Osteocyte (in vitro differentiated cells): ENCODE measurements at regions not wholly inside any gene's neighbourhood (a gene's known extent, or its start where the extent isn't known, plus 50 kb on each side); places are given as distances from the start of the nearest gene placed in this dataset.

Experiments
- DNase-seq: peaks from one replicate; pipeline ENCODE4 v3.0.0; 2021; ENCODE audit warnings: mixed read lengths; ENCODE audit not compliant: unreplicated experiment; ENCODE audit errors: extremely low spot score
- H3K27ac Mint-ChIP-seq: one replicate; pipeline ENCODE4 v1.8.0; 2021; ENCODE audit warnings: mild to moderate bottlenecking, mixed read lengths; ENCODE audit not compliant: unreplicated experiment
- H3K27me3 Mint-ChIP-seq: one replicate; pipeline ENCODE4 v1.8.0; 2021; ENCODE audit warnings: mixed read lengths; ENCODE audit not compliant: unreplicated experiment
- H3K36me3 Mint-ChIP-seq: one replicate; pipeline ENCODE4 v1.8.0; 2021; ENCODE audit warnings: mixed read lengths; ENCODE audit not compliant: unreplicated experiment
- H3K4me1 Mint-ChIP-seq: one replicate; pipeline ENCODE4 v1.8.0; 2021; ENCODE audit warnings: mixed read lengths; ENCODE audit not compliant: unreplicated experiment
- H3K4me3 Mint-ChIP-seq: one replicate; pipeline ENCODE4 v1.8.0; 2021; ENCODE audit warnings: mild to moderate bottlenecking, moderate library complexity, mixed read lengths; ENCODE audit not compliant: unreplicated experiment
- H3K9me3 Mint-ChIP-seq: one replicate; pipeline ENCODE4 v1.8.0; 2021; ENCODE audit warnings: mixed read lengths; ENCODE audit not compliant: unreplicated experiment
- TF ChIP-seq, protein P1 (sequence below): fragments of 200-600 bp; sonication (generic); IDR thresholded peaks from 2 replicates; pipeline ENCODE4 v1.5.0; 2021; ENCODE audit warnings: antibody characterized with exemption, mild to moderate bottlenecking, moderate library complexity

DNA sequence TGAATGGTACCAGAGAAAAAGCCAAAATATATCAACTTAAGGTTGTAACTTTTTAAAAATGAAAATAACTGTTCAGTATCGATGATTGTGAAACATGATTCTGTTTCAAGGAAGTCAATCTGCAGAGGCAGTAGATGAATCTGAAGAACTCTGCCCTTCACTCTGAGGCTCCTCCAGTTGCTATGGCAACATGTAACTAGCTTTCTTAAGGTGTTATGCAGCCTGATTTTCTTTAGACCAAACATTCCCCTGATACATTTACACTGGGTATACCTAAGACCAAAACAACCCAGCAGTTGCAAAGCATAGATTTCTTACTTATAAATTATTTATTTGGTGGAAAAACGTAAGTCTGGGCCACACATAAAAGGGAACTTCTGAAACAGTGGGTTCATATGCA is 133.6 kb upstream of the RASGEF1B start:
- Mint-ChIP-seq H3K27me3 (peaks cover 4% of the 10 kb centered on the region), H3K36me3 (no peaks in the 10 kb centered on the region), H3K4me3 (no peak overlapping the region), H3K9me3 (no peaks in the 10 kb centered on the region), H3K27ac (no peak overlapping the region), H3K4me1 (peaks cover 4% of the 10 kb centered on the region)
- no peak for DNase-seq
- TF ChIP-seq, protein P1, sequence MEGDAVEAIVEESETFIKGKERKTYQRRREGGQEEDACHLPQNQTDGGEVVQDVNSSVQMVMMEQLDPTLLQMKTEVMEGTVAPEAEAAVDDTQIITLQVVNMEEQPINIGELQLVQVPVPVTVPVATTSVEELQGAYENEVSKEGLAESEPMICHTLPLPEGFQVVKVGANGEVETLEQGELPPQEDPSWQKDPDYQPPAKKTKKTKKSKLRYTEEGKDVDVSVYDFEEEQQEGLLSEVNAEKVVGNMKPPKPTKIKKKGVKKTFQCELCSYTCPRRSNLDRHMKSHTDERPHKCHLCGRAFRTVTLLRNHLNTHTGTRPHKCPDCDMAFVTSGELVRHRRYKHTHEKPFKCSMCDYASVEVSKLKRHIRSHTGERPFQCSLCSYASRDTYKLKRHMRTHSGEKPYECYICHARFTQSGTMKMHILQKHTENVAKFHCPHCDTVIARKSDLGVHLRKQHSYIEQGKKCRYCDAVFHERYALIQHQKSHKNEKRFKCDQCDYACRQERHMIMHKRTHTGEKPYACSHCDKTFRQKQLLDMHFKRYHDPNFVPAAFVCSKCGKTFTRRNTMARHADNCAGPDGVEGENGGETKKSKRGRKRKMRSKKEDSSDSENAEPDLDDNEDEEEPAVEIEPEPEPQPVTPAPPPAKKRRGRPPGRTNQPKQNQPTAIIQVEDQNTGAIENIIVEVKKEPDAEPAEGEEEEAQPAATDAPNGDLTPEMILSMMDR, result no peak

DNA sequence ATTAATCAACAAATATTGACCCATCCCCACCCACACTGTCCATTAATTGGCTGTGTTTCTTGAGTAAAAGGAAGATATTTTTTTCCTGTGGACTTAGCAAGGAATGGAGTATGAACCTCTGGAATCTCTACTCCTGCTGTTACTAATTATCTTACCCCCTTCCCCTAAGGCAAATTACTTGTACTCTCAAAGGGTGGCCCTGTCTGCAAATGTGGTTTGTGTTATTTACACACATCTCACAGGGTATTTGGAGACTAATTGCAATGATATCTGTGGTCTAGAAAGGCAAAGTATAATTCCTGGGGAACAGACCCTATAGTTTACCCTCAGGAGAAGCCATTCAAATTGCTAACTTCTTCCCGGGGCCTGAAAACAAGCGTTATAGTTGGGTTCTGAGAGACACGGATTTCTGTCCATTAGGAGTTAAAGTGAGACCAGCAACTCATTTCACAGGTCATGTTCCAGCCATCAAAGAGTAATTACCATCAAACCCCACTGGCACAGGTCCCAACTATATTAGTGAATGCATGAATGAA is 133.0 kb upstream of the RASGEF1B start:
- DNase-seq, result no peak
- Mint-ChIP-seq H3K27ac (no peak overlapping the region), H3K36me3 (no peaks in the 10 kb centered on the region), H3K4me1 (peaks cover 4% of the 10 kb centered on the region), H3K27me3 (peaks cover 9% of the 10 kb centered on the region), H3K4me3 (no peak overlapping the region), H3K9me3 (no peaks in the 10 kb centered on the region)
- TF ChIP-seq, protein P1, result no peak

DNA sequence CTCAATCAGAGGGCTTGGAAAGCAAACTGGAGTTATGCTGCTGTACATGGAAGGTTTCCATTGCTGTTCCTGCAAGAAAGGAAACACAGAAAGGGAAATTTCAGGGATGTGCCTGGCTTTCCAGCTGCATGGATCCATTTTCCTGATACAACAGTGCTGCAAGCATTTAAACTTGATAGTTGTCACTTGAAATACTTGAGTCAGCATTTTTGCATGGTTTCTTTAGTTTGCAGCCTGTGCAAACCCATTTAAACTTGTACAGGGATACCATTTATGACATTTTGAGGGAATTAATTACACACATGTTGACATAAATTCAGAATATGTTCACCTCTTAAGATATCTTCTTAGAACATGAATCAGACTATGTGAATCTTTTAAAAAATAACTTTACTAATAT is 131.1 kb upstream of the RASGEF1B start:
- no peak overlapping the region for H3K4me3 Mint-ChIP-seq
- TF ChIP-seq, protein P1, result no peak
- DNase-seq, result no peak
- peaks cover 4% of the 10 kb centered on the region for H3K4me1 Mint-ChIP-seq
- peaks cover 12% of the 10 kb centered on the region for H3K27me3 Mint-ChIP-seq
- H3K27ac Mint-ChIP-seq, result no peak overlapping the region
- peaks cover 3% of the 10 kb centered on the region for H3K9me3 Mint-ChIP-seq
- H3K36me3 Mint-ChIP-seq, result no peaks in the 10 kb centered on the region

DNA sequence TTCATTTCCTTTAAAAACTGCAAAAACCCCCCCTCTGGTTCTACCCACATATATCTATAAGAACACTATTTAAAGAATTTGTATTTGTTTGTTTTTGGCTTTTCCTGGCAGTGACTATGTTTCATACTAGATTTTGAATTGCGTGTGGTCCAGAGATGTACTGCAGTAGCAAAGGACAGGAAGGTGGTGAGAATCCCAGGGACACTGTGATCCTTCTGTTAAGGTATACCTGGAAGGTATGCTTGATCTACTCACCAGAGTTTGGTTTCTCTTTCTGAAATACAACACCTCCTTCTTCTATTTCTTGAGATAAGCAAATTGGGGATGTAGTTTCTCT is 129.6 kb upstream of the RASGEF1B start:
- Mint-ChIP-seq H3K27me3 (peaks cover 12% of the 10 kb centered on the region), H3K9me3 (peaks cover 3% of the 10 kb centered on the region), H3K4me1 (peaks cover 4% of the 10 kb centered on the region), H3K4me3 (no peak overlapping the region), H3K36me3 (no peaks in the 10 kb centered on the region), H3K27ac (no peak overlapping the region)
- TF ChIP-seq, protein P1, result no peak
- no peak for DNase-seq

DNA sequence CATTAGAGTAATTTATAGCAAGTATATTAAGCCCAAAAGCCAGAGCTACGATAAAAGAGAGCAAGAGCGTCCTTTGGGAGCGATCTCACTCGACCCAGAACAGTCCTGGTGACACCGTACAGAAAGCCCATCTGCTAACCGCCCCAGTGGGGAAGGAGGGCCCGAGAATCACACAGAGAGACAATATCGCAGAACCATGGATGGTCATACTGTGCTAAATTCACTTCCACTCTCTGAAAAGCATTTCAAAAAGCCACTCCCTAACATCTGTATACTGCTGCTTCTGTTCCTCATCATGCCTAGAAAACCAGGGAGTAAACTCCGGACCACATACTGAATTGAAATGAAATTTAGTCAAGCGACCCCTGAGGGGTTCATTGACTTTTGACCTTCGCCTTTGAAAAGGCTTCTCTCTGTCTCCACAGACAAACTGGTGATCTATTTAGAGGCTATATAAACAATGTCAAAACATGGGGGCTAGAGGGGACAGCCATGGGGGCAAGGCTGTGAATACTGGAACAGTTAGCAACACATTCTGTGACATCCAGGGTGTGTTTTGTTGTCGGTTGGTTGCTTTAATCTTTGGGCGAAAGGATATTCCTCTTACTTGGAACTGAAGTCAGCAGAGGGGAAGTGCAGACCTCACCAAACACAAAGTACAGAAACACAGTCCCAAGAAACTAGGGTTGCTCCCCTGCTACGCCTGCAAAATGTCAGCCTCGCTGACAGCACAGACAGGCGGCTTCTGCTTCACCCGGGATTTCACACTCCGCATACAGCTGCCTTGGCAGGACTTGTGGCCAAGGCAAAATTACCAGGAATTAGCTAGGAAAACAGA is 129.0 kb upstream of the RASGEF1B start:
- Mint-ChIP-seq H3K27me3 (peaks cover 12% of the 10 kb centered on the region), H3K9me3 (peaks cover 3% of the 10 kb centered on the region), H3K36me3 (no peaks in the 10 kb centered on the region), H3K4me1 (peaks cover 4% of the 10 kb centered on the region), H3K4me3 (no peak overlapping the region), H3K27ac (no peak overlapping the region)
- TF ChIP-seq, protein P1, result no peak
- DNase-seq, result no peak
